Islet of Langerhans (tissue), 1 donor: ENCODE measurements at regions not wholly inside any gene's neighbourhood (a gene's known extent, or its start where the extent isn't known, plus 50 kb on each side); places are given as distances from the start of the nearest gene placed in this dataset.

Source experiments
- FAIRE-seq: peaks from one replicate; lab custom pipeline; 2011; peaks lifted over from hg19 to GRCh38; lab: Jason Lieb, UNC

- no peak for FAIRE-seq
These were observed 52.5 kb upstream of the C11orf58 start for GRCh38 chr11:16685914-16686313.

GRCh38 chr11:16678466-16679116, 59.9 kb upstream of the C11orf58 start:
- no peak for FAIRE-seq

DNA sequence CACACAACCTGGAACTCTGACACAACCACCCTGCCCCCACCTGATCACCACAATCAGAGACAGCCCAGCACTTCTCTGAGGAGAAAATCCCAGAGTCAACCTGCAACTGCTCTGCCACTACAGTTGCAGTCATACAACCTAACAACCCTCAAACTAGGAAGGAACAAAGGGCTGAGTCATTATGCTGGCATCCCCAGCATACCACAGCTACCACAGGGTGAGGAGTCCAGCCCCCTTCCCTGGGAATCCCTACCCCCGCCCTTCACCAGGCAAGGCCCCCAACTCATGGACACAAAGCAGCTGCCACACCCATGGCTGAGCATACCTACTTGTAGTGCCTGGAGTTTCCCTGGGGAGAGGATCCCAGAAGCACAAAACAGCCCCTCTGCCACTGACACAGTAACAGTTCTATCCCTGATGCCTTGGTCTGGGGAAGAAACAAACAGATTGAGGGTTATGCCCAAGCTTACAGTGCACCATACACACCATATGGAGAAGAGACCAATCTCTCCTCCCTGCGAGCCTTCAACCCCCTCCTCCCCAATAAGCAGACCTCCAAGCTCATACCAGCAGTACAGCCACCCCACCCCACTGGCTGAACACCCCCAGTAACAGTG, 68.5 kb upstream of the C11orf58 start:
- no peak for FAIRE-seq

DNA sequence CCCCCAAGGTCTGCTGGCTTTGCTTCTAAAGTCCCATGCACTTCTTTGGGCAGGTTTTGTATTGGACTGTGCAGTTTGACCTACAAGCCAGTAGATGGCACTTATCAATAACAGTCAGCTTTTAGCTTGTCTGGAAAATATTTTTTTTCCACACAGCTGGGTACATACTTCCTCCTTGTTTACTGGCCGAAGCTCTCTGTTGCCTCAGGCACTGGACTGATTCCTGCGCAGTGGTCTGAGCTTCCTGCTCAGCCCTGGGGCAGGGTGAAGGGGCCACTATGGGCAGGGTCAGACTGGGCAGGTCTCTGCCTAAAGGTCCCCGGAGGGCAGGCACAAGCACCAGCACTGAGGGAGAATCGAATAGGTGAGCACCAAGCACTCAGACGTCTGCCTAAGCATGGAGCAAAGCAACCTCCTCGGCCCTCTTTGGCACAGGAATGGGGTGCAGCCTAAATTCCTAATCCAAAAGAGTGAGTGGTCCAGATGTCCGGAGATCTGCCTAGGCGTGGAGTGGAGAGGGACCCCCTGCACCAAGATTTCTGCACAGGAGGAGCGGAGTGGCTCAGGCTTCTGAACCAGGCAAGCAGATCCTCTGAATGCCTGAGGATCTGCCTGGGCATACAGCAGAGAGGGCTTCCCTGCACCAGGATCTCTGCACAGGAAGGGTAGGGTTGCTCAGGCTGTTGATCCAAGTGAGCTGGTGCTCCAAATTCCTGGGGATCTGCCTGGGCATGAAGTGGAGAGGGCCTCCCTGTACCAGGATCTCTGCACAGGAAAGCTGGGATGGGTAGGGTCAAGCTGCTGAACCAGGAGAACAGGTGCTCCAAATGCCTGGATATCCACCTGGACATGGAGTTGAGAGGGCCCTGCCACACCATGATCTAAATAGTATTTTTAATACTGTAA, 105.9 kb upstream of the C11orf58 start:
- FAIRE-seq: no peak

DNA sequence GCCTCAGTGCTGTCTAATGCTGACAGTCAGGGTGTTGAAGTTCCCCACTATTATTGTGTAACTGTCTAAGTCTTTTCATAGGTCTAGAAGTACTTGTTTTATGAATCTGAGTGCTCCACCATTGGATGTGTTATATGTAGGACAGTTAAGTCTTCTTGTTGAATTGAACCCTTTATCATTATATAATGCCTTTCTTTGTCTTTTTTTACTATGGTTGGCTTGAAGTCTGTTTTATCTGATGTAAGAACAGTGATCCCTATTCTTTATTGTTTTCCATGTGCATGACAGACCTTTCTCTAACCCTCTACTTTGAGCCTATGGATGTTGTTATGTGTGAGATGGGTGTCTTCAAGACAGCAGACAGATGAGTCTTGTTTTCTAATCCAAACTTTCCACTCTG, 107.8 kb upstream of the C11orf58 start:
- no peak for FAIRE-seq

DNA sequence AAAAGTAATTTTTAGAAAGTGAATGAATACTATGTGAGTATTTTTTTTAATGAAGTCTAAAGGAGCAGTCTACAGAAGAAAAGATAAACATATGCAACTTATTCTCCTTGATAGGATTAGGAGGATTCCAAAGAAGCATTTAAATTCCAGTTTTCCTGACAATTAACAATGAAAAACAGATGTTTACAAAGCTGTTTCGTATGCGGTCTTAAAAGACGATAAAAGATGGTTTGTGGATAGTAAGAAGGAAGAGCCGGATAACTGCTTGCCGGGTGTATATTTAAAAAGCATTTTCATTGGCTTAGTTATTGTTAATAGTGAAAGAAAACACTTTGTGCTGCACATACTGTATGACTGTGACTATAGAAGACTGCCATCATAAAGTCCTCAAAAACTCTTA, 120.0 kb upstream of the C11orf58 start:
- no peak for FAIRE-seq

DNA sequence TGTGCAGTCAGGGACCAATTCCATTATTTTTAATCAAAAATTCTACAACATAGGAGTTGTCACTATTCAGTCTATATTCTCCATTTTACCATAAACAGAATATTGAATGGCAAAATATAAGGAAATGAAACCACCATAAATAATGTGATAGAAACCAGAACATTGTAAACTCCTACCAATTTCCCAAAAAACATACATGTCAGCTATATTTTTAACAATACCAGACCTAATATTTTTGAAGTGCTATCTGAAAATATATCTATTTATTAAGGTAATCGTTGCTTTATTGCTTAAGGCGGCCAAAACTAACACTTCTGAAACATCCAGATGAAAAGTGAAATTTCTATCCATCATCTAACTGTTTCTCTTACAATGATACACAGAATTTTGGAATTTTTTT, 123.0 kb upstream of the C11orf58 start:
- peak; percentile 64 for FAIRE-seq

GRCh38 chr11:16613512-16614381, 124.7 kb upstream of the C11orf58 start:
- peak; percentile 58 for FAIRE-seq

DNA sequence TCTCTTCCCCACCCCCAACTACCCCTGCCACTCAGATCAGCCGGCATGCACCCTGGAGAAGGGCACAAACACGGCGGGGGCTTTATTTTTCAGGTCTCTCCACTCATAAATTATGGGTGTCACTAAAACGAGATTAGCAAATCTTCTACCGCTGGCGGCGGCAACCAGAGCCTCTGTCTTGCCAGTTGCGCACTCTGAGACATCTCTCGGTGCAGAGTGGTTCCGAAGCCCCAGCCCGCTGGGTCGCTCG, 125.3 kb upstream of the C11orf58 start:
- FAIRE-seq: no peak

- FAIRE-seq: no peak
These were observed 125.7 kb upstream of the C11orf58 start for GRCh38 chr11:16612566-16613261.

DNA sequence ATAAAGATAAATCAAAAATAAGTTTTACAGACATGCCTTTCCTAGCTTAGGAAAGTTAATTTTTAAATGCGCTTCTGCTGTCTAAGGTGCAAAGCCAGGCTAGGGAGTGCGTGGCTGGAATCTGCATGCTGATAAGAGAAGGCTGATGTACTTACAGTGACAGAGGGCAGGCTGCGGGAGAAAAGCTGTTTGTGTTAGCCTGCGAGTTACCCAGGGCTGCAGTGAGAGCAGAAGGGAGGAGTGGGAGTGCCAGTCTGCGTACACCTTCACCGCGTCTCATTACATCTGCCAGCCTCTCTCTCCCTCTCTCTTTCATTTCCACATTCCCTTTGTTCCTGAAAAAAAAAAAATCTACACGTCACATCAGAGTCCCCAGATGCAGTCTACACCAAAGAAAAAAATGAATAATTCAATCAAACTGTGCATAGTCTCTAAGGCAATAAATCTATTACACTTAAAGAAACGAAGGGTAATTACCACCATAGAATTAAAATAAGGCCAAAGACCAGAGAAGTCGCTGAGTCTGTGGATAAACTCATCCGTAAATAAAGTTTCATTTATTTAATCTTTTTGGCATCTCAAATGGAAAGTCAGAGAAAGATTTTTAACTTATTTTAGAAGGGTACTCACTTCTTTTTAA, 126.4 kb upstream of the C11orf58 start:
- FAIRE-seq: no peak

DNA sequence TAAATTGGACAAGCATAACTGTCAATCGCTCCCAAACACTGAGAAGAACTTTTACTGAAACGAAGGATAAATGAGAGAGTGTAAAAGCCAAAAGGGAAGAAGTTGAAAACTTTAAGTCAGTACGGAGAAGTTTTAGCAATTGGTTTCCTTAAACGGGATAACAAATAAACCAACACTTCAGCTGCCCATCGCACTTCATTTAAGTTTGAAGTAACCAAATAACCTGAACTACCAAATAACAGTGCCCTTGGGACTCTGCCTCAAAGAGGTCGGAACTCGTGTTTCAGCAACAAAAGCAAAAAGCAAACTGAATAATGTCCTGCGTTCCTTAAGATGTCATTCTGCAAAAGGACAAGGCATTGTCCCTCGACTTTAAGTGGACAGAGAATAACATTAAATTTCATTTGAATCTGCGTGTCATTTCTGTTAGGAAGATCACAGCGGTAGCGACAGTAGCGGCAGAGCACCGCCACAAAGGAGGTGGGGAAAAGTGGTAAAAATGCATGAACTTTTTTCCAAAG, 127.0 kb upstream of the C11orf58 start:
- FAIRE-seq: no peak

- FAIRE-seq: no peak
These were observed 127.6 kb upstream of the C11orf58 start for GRCh38 chr11:16610738-16611388.

GRCh38 chr11:16610213-16610737, 128.2 kb upstream of the C11orf58 start:
- FAIRE-seq: no peak

DNA sequence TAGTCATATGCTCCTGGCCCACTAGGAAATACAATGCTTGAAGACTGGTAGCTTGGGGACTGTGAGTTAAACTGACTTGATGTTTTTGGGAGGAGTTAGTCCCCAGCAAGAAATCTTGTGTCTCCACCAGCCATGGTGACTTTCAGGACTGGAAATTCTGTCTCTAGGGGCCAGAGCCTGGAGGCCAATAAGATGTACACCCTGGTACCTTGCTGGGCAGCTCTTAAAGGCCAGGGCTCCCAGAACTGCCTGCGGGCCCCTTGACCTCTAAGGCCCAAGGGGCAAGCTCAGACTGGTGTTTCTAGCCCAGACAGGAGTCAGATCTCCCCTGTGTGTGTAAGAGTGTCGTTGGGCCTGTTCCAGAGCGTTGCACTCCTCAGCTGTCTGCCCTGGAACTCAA, 128.7 kb upstream of the C11orf58 start:
- no peak for FAIRE-seq

DNA sequence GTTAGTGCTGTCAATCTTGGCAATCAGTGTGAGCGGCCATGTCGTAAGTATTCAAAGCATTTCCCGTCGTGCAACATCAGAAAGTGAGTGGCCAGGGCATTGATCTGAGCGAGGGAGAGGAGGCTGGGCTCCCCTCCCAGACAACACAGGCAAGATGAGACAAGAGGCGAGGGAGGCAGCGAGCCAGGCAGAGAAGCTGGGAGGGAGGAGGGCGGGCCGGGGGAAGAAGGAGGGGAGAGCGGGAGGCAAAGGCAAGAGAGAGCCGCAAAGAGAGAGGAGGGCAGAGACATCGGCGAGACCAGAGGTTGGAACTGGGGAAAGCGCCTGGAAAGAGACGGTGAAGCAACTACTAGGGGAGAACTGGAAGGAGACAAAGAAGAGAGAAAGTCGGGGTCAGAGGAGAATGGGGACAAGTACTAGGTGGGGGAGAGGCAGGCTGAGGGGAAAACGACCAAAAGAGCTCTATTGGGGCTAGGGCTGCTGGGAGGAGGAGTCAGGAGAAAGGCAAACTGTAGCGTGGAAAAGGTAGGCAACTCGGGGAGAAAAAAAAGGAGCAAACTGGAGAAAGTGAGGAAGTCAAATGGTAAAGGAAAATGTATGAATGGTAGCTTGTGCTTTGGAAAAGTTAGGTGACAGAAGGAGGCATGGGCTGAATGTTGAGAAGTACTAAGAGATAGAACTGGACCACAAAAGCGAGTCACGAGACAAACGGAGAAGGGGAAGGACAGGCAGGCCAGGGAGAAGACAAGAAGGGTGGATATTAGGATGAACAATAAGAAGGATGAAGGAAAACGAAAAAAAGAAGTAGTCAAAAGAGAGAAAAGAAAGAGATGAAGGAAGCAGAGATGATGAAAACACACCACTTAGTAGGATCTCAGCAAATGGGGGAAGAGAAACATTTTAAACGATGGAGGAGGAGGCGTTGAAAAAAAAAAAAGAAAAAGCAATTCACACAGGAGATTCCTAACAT, 130.5 kb upstream of the C11orf58 start:
- FAIRE-seq: no peak

- FAIRE-seq: no peak
These were observed 131.4 kb upstream of the C11orf58 start for GRCh38 chr11:16606784-16607674.
